ENCODE measurements at regions not wholly inside any gene's neighbourhood (a gene's known extent, or its start where the extent isn't known, plus 50 kb on each side); places are given as distances from the start of the nearest gene placed in this dataset.

DNA sequence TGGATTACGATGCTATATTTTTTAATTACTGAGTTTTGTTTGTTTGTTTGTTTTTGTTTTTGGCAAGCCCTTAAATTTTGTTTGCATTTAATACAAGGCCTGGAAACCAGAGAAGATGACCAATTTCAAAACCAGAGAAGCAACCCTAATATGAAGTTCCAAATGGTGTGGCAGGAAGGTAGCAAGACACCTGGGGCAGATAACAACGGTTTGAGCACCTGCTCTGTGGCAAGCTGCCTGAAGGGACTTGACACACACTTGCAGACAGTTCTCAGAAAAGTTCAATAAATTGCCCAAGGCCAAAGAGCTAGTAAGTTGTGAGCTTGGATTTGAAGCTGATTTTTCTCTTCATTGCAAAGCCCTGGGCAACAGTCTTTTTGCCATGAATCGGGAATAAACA, 151.2 kb upstream of the UBE2E1 start:
- no peaks in the 10 kb centered on the region for H4K20me1 ChIP-seq (ENCODE audit: insufficient read depth)
- no peaks in the 10 kb centered on the region for H3K9me2 ChIP-seq (ENCODE audit: insufficient read depth, low read length)
- H3K27ac ChIP-seq (ENCODE audit: low read length) = no peak overlapping the region
- no peak overlapping the region for H3K9ac ChIP-seq (ENCODE audit: low read length)
- H2AFZ ChIP-seq (ENCODE audit: low read depth, low read length) = no peak overlapping the region
- no peaks in the 10 kb centered on the region for H3K79me2 ChIP-seq (replicated peaks; ENCODE audit: insufficient read depth, low read length)
- no peaks in the 10 kb centered on the region for H3K36me3 ChIP-seq (ENCODE audit: insufficient read depth, low read length)
- no peaks in the 10 kb centered on the region for H3K9me3 ChIP-seq (ENCODE audit: low read length)
- no peaks in the 10 kb centered on the region for H3F3A ChIP-seq (ENCODE audit: insufficient read depth, low read length, poor library complexity, severe bottlenecking)
- H3K27me3 ChIP-seq (ENCODE audit: insufficient read depth, low read depth, low read length) = no peaks in the 10 kb centered on the region
- TF ChIP-seq MXI1 (conservative IDR thresholded peaks at IDR 0.05; ENCODE audit: poor library complexity, severe bottlenecking) = no peak
- TF ChIP-seq POLR2AphosphoS5 (IDR thresholded peaks at IDR 0.05) = no peak
- no peak for TF ChIP-seq TAF1 (IDR thresholded peaks at IDR 0.05; ENCODE audit: low read depth)
- TF ChIP-seq SMC3 (conservative IDR thresholded peaks at IDR 0.05; ENCODE audit: poor library complexity) = no peak
- TF ChIP-seq, protein P1, sequence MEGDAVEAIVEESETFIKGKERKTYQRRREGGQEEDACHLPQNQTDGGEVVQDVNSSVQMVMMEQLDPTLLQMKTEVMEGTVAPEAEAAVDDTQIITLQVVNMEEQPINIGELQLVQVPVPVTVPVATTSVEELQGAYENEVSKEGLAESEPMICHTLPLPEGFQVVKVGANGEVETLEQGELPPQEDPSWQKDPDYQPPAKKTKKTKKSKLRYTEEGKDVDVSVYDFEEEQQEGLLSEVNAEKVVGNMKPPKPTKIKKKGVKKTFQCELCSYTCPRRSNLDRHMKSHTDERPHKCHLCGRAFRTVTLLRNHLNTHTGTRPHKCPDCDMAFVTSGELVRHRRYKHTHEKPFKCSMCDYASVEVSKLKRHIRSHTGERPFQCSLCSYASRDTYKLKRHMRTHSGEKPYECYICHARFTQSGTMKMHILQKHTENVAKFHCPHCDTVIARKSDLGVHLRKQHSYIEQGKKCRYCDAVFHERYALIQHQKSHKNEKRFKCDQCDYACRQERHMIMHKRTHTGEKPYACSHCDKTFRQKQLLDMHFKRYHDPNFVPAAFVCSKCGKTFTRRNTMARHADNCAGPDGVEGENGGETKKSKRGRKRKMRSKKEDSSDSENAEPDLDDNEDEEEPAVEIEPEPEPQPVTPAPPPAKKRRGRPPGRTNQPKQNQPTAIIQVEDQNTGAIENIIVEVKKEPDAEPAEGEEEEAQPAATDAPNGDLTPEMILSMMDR (IDR thresholded peaks at IDR 0.05; ENCODE audit: poor library complexity, severe bottlenecking) = no peak
- no peak for TF ChIP-seq EZH2 (IDR thresholded peaks at IDR 0.05; ENCODE audit: borderline replicate concordance, insufficient read depth, low read length, poor library complexity, severe bottlenecking)
- TF ChIP-seq, protein P2, sequence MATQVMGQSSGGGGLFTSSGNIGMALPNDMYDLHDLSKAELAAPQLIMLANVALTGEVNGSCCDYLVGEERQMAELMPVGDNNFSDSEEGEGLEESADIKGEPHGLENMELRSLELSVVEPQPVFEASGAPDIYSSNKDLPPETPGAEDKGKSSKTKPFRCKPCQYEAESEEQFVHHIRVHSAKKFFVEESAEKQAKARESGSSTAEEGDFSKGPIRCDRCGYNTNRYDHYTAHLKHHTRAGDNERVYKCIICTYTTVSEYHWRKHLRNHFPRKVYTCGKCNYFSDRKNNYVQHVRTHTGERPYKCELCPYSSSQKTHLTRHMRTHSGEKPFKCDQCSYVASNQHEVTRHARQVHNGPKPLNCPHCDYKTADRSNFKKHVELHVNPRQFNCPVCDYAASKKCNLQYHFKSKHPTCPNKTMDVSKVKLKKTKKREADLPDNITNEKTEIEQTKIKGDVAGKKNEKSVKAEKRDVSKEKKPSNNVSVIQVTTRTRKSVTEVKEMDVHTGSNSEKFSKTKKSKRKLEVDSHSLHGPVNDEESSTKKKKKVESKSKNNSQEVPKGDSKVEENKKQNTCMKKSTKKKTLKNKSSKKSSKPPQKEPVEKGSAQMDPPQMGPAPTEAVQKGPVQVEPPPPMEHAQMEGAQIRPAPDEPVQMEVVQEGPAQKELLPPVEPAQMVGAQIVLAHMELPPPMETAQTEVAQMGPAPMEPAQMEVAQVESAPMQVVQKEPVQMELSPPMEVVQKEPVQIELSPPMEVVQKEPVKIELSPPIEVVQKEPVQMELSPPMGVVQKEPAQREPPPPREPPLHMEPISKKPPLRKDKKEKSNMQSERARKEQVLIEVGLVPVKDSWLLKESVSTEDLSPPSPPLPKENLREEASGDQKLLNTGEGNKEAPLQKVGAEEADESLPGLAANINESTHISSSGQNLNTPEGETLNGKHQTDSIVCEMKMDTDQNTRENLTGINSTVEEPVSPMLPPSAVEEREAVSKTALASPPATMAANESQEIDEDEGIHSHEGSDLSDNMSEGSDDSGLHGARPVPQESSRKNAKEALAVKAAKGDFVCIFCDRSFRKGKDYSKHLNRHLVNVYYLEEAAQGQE (IDR thresholded peaks at IDR 0.05; ENCODE audit: borderline replicate concordance) = no peak
- no peak for TF ChIP-seq EP300 (conservative IDR thresholded peaks at IDR 0.05; ENCODE audit: poor library complexity, severe bottlenecking)
- TF ChIP-seq RAD21 (conservative IDR thresholded peaks at IDR 0.05) = no peak
- H3K4me3 ChIP-seq (ENCODE audit: low read length) = no peak overlapping the region
- H3K4me2 ChIP-seq (ENCODE audit: low read length) = no peak overlapping the region

DNA sequence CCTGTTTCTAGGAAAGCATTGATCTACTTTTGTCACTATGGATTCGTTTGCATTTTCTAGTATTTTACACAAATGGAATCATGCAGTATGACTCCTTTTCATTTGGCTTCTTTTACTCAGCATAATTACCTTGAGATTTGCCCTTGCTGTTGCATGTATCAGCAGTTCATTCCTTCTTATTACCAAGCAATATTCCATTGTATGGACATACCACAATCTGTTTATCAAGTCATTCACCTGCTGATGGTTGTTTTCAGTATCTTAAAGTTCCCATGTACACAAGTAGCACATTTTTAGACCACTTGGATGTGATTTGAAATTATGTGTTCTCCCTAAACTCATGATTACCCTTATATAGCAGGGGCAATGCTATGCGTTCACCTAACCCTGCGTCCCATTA, 150.0 kb upstream of the UBE2E1 start:
- Histone ChIP-seq H3K36me3 (ENCODE audit: insufficient read depth, low read length) (no peaks in the 10 kb centered on the region), H3F3A (ENCODE audit: insufficient read depth, low read length, poor library complexity, severe bottlenecking) (no peaks in the 10 kb centered on the region), H3K9me3 (ENCODE audit: low read length) (no peaks in the 10 kb centered on the region)

More for the DNA sequence above, 150.0 kb upstream of the UBE2E1 start:
- H3K4me3 ChIP-seq (ENCODE audit: low read length) = no peak overlapping the region
- H3K9ac ChIP-seq (ENCODE audit: low read length) = no peak overlapping the region
- H3K9me2 ChIP-seq (ENCODE audit: insufficient read depth, low read length) = no peaks in the 10 kb centered on the region
- no peaks in the 10 kb centered on the region for H3K79me2 ChIP-seq (replicated peaks; ENCODE audit: insufficient read depth, low read length)
- no peaks in the 10 kb centered on the region for H3K27me3 ChIP-seq (ENCODE audit: insufficient read depth, low read depth, low read length)
- no peak overlapping the region for H2AFZ ChIP-seq (ENCODE audit: low read depth, low read length)
- TF ChIP-seq MXI1 (conservative IDR thresholded peaks at IDR 0.05; ENCODE audit: poor library complexity, severe bottlenecking) = no peak
- TF ChIP-seq TAF1 (IDR thresholded peaks at IDR 0.05; ENCODE audit: low read depth) = no peak
- TF ChIP-seq, protein P1 (IDR thresholded peaks at IDR 0.05; ENCODE audit: poor library complexity, severe bottlenecking) = no peak
- no peak for TF ChIP-seq RAD21 (conservative IDR thresholded peaks at IDR 0.05)
- no peak for TF ChIP-seq POLR2AphosphoS5 (IDR thresholded peaks at IDR 0.05)
- no peak for TF ChIP-seq EZH2 (IDR thresholded peaks at IDR 0.05; ENCODE audit: borderline replicate concordance, insufficient read depth, low read length, poor library complexity, severe bottlenecking)
- TF ChIP-seq EP300 (conservative IDR thresholded peaks at IDR 0.05; ENCODE audit: poor library complexity, severe bottlenecking) = no peak
- TF ChIP-seq, protein P2 (IDR thresholded peaks at IDR 0.05; ENCODE audit: borderline replicate concordance) = no peak
- TF ChIP-seq SMC3 (conservative IDR thresholded peaks at IDR 0.05; ENCODE audit: poor library complexity) = no peak
- no peak overlapping the region for H3K27ac ChIP-seq (ENCODE audit: low read length)
- no peak overlapping the region for H3K4me2 ChIP-seq (ENCODE audit: low read length)
- no peaks in the 10 kb centered on the region for H4K20me1 ChIP-seq (ENCODE audit: insufficient read depth)

All from neural cell (in vitro differentiated cells).